GM21529 (cell line): ENCODE measurements at regions not wholly inside any gene's neighbourhood (a gene's known extent, or its start where the extent isn't known, plus 50 kb on each side); places are given as distances from the start of the nearest gene placed in this dataset.
"Not testable (repeated sequence)": the region's sequence is repeated elsewhere in the genome, so short reads cannot be mapped to it uniquely, and the experiment has no call there.

Experiments
- ATAC-seq: cut with Tn5 transposase; IDR thresholded peaks from one replicate; pipeline ENCODE4 v1.9.1; 2021; ENCODE audit not compliant: unreplicated experiment

- ATAC-seq = no peak
These were observed 66.3 kb upstream of the IQSEC1 start for GRCh38 chr3:13139471-13140065.

DNA sequence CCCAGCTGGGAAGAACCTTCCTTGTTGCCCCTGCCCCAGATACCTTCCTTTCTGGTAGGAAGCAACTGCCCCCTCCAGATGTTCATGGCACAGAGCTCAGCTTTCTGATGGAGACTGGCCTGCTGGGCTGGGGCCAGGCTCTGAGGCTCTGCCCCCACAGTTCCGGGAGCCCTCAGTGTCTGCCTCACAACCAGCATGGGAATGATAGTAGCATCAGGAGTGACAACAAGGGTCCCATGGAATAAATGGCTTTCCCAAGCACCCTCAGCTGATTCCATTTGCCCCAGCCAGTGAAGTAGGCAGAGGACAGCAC lies 65.6 kb upstream of the IQSEC1 start:
- ATAC-seq = no peak

DNA sequence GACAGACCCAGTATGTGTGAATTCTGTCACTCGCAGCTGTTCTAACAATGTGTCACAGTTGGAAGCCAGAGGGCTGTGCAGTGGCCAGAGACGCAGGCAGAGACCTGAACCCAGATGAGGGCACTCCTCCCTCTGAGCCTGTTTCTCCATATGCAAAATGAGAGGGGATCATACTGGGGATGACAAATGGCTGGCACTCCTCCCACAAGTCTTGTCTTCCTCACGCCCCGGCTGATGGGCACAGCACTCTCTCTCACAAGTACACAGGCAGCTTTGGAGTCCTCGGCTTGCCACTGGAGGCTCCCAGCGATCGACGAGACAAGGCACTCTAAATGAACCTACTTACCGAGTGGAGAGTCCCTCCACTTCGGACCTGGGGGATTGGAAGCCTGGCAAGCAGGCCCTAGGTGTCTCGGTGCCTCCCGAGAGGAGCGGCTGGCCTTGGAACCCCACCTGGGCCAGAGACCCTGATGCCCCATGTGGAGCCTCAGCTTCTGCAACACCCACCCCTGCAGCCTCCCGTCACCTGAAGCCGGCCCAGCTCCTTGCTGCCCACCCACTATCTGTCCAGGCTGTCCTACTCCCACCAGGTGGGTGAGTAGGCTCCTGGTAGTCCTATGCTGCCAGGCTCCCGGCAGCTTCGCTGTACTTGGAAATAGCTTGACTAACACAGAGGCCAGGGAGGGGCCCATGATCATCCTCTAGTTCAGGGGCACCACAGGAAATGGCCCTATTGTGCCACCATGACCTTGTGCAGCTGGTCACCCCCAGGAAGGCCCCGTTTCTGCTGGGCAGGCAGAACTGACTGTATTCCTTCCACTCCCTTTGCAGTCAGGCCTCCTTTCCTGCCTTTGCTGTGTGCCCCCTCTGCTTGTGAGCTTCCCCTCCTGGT lies 65.0 kb upstream of the IQSEC1 start:
- ATAC-seq = no peak

- ATAC-seq = not testable (repeated sequence)
These were observed 63.6 kb upstream of the IQSEC1 start for GRCh38 chr3:13136848-13137247.

- no peak for ATAC-seq
These were observed 63.2 kb upstream of the IQSEC1 start for GRCh38 chr3:13136426-13136825.

DNA sequence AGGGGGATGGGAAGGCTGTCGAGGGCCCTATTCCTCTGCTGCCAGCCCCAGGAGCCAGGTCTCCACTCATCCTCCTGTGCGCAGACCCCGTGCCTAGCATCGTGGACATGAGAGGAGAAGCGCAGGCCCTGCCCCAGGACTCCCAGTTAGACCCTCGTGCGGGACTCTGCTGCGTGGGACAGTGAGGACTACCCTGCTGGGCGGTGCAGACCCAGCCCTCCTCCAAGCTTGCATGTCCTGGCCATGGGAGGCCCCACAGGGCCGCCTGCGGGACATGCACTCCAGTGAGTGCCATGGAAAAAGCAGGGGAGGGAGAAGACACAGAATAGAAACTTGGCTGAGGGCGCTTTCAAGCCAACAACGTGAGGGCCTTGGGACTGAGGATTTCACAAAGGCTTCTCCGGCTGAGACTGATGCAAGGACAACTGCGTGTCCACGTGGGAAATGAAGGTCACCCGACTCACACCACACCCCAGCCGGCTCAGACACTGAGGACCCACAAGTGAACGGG lies 62.6 kb upstream of the IQSEC1 start:
- no peak for ATAC-seq

DNA sequence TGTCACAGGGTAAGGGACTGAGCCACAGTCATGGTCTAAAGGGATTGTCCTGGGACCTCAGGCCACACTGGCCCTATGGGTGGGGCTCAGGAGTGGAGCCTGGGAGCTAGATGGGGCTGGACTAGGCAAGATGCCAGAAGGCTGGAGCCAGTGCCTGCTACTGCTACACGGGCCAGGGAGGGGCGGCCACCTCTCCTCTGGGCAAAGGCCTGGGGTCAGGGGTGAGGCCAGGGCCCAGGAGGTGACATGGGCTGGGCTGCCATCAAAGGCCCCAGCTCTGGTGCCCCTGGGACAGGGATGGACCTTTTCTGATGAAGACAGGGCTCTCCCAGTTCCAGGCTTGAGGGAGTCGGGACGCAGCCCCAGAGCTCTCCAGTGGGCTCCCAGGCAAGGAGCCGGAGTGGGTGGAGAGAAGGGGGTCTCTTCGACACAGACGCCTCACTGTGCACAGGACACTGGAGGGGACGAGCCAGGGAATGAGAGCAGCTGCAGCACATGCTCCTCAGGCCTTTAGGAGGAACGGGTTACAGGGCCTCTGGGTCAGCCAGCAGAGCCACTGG lies 62.1 kb upstream of the IQSEC1 start:
- no peak for ATAC-seq

GRCh38 chr3:13134879-13135206 lies 61.6 kb upstream of the IQSEC1 start:
- no peak for ATAC-seq

GRCh38 chr3:13134166-13134878 lies 61.1 kb upstream of the IQSEC1 start:
- no peak for ATAC-seq

DNA sequence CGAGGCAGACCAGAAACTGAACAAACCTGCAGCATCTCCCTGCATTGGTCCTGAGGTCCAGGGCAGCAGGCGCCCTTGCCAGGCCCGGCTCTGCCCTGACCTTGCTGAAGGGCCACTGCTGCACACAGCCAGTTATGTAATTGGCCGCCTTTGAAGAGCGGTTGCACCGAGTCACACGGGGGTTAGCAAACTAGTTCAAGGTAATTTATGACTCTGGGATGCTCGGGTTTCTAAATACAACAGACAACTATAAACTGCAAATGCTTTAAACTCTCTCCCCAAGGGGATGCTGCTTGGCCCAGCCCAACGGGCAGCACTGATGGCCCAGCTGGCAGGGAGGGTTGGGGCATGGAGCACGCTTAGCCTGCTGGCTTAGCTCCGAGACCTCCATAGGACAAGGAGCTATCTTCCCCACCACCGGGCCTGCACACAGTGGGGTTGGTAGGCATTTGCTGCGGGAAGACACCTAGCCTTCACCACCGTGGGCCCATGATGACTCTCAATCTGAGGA lies 60.3 kb upstream of the IQSEC1 start:
- ATAC-seq = no peak

GRCh38 chr3:13132731-13133410 lies 59.6 kb upstream of the IQSEC1 start:
- ATAC-seq = no peak

GRCh38 chr3:13132281-13132680 lies 59.1 kb upstream of the IQSEC1 start:
- ATAC-seq = no peak

- no peak for ATAC-seq
These were observed 57.4 kb upstream of the IQSEC1 start for GRCh38 chr3:13130464-13131193.

GRCh38 chr3:13125092-13126015 lies 52.1 kb upstream of the IQSEC1 start:
- no peak for ATAC-seq

DNA sequence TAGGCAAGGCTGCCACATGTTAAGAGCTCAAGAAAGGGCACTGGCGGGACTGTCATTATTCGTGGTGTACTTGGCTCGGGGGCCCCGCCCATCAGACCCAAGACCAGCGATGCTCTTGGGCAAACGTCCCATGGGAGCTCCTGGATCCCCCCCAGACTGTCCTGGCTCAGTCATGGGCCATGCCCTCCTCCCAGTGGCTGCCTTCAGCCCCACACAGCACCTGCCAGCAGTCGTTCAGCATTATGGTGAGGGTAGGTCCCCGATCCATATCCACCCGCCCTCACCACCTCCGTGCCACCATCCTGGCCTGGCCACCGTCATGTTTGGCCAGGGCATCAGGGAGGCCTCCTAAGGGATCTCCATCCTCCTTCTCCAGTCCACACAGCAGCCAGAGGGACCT lies 51.4 kb upstream of the IQSEC1 start:
- no peak for ATAC-seq

GRCh38 chr3:13123765-13124164 lies 50.5 kb upstream of the IQSEC1 start:
- ATAC-seq = no peak

GRCh38 chr3:13123013-13123654 lies 49.9 kb upstream of the IQSEC1 start:
- ATAC-seq = no peak
